ENCODE measurements at regions not wholly inside any gene's neighbourhood (a gene's known extent, or its start where the extent isn't known, plus 50 kb on each side); places are given as distances from the start of the nearest gene placed in this dataset.

DNA sequence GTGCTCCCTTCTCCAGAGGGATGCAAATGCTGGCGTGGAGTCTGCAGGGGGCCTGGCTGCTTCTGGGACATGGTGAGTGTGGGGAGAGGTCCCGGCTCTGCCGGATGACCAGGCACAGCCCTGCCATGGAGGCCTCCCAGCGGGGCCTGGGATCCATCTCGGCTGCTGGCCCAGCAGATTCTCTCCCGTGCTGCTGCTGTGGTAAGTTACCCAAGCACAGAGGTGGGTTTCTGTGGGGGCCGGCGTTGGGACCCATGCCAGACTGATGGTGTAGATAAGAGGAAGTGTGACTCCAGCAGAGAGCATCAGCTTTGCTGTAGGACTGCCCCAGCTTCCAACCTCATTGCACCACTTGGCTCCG lies 147.5 kb upstream of the B3GAT1 start:
- TF ChIP-seq, protein P1, sequence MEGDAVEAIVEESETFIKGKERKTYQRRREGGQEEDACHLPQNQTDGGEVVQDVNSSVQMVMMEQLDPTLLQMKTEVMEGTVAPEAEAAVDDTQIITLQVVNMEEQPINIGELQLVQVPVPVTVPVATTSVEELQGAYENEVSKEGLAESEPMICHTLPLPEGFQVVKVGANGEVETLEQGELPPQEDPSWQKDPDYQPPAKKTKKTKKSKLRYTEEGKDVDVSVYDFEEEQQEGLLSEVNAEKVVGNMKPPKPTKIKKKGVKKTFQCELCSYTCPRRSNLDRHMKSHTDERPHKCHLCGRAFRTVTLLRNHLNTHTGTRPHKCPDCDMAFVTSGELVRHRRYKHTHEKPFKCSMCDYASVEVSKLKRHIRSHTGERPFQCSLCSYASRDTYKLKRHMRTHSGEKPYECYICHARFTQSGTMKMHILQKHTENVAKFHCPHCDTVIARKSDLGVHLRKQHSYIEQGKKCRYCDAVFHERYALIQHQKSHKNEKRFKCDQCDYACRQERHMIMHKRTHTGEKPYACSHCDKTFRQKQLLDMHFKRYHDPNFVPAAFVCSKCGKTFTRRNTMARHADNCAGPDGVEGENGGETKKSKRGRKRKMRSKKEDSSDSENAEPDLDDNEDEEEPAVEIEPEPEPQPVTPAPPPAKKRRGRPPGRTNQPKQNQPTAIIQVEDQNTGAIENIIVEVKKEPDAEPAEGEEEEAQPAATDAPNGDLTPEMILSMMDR (IDR thresholded peaks at IDR 0.05; ENCODE audit: insufficient read depth, low read depth, low read length), result no peak
- POLR2A ChIA-PET, result no interaction called here
- no peaks in the 10 kb centered on the region for H3K27me3 ChIP-seq (ENCODE audit: control insufficient read depth, insufficient read depth, low read length)
- CTCF ChIA-PET, result no interaction called here
- no peak overlapping the region for H3K4me3 ChIP-seq (ENCODE audit: low read depth, low read length)
- DNase-seq (ENCODE audit: low read depth), result no peak
- H3K36me3 ChIP-seq (ENCODE audit: control insufficient read depth, insufficient read depth, low read length), result no peaks in the 10 kb centered on the region

DNA sequence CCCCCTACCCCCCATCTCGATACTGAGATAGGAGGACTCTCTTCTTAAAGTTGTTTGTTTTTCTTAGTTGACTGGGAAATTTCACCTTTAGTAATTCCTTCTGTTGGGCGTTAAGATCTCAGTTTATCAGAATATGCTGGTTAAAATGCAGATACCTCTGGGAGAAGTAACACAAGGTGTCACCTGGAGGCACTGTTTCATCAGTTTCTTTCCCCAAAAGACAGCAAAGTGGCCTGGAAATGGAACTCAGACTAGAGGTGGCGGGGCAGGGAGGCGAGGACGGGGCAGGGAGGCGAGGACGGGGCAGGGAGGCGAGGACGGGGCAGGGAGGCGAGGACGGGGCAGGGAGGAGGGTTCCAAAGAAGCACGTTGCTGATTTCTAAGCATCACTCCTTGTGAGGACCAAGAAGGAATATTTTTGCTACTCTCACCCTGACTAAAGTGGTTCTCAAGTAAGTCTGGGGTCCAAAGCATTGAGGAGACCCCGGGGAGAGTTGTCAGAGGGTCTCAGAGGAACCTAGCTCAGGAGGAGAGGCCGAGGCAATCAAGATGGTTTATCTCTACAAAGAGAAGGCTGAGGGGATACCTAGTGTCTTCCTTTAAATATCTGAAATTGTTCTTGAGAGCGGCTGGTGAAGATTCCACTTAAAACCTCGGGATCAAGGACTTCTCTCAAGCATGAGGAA lies 147.0 kb upstream of the B3GAT1 start:
- ChIA-PET CTCF (no interaction called here), POLR2A (no interaction called here)
- no peaks in the 10 kb centered on the region for H3K36me3 ChIP-seq (ENCODE audit: control insufficient read depth, insufficient read depth, low read length)
- TF ChIP-seq, protein P1 (IDR thresholded peaks at IDR 0.05; ENCODE audit: insufficient read depth, low read depth, low read length), result no peak
- H3K27me3 ChIP-seq (ENCODE audit: control insufficient read depth, insufficient read depth, low read length), result no peaks in the 10 kb centered on the region
- DNase-seq (ENCODE audit: low read depth), result no peak
- no peak overlapping the region for H3K4me3 ChIP-seq (ENCODE audit: low read depth, low read length)

DNA sequence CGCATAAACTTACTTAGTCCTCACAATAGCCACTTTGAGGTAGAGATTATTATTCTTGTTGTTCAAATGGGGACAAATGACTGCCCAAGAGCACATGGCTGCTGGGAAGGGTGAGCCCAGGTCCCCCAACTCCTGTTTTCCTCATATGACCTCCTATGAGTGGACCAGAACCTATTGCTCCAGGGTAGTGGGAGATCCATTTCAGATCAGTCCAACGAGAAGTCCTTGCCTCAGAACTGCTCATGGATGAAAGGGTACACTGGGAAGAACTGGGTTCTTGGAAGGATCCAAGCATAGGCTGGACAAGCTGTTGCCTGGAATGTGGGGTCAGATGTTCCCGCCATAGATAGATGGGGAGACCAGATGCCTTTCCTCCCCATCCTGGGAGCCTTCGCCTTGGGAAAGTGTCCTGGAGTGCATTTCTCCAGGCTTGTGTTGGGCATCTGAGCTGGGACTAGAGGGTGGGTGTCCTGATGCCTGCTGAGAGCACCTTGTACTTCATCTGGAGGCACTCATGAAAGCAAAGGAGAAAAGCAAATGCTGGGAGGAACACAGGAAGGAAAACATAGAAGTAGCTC lies 146.3 kb upstream of the B3GAT1 start:
- ChIA-PET POLR2A (no interaction called here), CTCF (no interaction called here)
- TF ChIP-seq, protein P1 (IDR thresholded peaks at IDR 0.05; ENCODE audit: insufficient read depth, low read depth, low read length), result no peak
- no peak overlapping the region for H3K4me3 ChIP-seq (ENCODE audit: low read depth, low read length)
- no peaks in the 10 kb centered on the region for H3K27me3 ChIP-seq (ENCODE audit: control insufficient read depth, insufficient read depth, low read length)
- no peaks in the 10 kb centered on the region for H3K36me3 ChIP-seq (ENCODE audit: control insufficient read depth, insufficient read depth, low read length)
- no peak for DNase-seq (ENCODE audit: low read depth)

DNA sequence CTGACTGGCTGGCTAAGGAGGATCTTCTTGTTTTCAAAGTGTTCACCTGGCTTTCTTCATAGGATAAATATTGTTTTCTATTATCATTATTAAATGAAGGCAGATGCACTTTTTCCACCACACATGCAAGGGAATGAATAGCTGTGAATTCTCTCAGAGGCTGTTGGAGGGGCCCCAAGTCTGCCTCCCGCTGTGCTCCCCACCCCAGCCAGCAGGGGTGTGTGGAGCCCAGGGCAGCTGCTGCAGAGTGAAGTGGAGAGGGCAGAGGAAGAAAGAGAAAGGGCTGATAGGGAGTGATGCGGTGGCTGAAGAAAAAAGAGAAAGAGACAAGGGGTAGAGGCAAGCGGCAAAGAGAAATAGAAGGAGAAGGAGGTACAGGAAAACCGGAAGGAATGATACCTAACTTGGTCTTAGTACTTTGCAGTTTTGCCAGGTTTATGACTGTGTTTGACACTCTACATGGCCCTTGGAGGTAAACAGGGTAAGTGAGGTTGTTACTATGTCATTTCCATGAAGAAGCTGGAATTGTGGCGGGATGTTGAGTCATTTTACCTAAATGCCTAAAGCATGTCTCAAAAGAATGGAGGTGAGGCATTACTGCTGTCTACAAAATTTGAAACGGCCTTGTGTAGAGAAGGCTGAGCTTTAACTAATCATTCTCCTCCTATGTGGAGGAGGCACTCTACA lies 145.7 kb upstream of the B3GAT1 start:
- Histone ChIP-seq H3K4me3 (ENCODE audit: low read depth, low read length) (no peak overlapping the region), H3K36me3 (ENCODE audit: control insufficient read depth, insufficient read depth, low read length) (no peaks in the 10 kb centered on the region), H3K27me3 (ENCODE audit: control insufficient read depth, insufficient read depth, low read length) (no peaks in the 10 kb centered on the region)
- TF ChIP-seq, protein P1 (IDR thresholded peaks at IDR 0.05; ENCODE audit: insufficient read depth, low read depth, low read length), result no peak
- CTCF ChIA-PET, result no interaction called here
- no peak for DNase-seq (ENCODE audit: low read depth)
- POLR2A ChIA-PET, result no interaction called here

DNA sequence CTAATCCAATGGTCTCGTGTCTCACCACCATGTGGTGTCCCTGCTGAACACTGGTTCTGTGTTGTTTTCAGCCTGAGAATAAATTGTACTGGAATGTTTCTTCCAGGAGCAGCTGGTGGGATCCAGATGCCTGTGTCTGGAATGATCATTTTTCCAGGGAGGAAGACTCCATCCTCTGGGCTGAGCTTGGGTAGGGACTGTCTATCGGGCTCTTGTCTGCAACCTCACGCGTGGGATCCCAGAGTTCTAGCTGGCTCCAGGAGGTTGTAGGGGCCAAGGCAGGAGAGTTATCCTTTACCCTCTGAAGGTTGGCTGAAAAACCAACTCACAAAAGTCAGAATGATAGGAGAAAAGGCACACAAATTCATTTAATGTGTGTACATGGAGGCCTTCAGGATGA lies 144.1 kb upstream of the B3GAT1 start:
- CTCF ChIA-PET, result no interaction called here
- POLR2A ChIA-PET, result no interaction called here
- H3K27me3 ChIP-seq (ENCODE audit: control insufficient read depth, insufficient read depth, low read length), result no peaks in the 10 kb centered on the region
- DNase-seq (ENCODE audit: low read depth), result no peak
- TF ChIP-seq, protein P1 (IDR thresholded peaks at IDR 0.05; ENCODE audit: insufficient read depth, low read depth, low read length), result no peak
- H3K36me3 ChIP-seq (ENCODE audit: control insufficient read depth, insufficient read depth, low read length), result no peaks in the 10 kb centered on the region
- no peak overlapping the region for H3K4me3 ChIP-seq (ENCODE audit: low read depth, low read length)

Measured in BJ (cell line).